ENCODE measurements at regions not wholly inside any gene's neighbourhood (a gene's known extent, or its start where the extent isn't known, plus 50 kb on each side); places are given as distances from the start of the nearest gene placed in this dataset.

- no peak for DNase-seq (ENCODE audit: low read depth)
Measured at GRCh38 chr10:108689891-108690290, 1233.4 kb downstream of the XPNPEP1 start.

DNA sequence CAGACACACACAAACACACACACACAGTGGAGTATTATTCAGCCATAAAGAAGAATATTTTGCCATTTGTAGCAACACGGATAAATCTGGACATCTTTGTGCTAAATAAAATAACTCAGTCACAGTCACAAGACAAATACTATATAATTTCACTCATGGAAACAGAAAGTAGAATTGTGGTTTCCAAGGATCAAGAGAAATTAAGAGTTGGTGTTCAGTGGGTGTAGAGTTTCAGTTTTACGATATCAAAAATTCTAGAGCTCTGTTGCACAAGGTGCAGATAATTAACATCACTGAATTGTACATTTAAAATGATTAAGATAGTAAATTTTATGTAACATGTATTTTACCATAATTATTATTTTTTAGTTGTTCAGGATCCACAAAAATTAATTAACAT lies 1235.0 kb downstream of the XPNPEP1 start:
- no peak for DNase-seq (ENCODE audit: low read depth)
- no peak overlapping the region for H3K4me3 ChIP-seq (replicated peaks; ENCODE audit: low read depth, low read length)
- TF ChIP-seq, protein P1, sequence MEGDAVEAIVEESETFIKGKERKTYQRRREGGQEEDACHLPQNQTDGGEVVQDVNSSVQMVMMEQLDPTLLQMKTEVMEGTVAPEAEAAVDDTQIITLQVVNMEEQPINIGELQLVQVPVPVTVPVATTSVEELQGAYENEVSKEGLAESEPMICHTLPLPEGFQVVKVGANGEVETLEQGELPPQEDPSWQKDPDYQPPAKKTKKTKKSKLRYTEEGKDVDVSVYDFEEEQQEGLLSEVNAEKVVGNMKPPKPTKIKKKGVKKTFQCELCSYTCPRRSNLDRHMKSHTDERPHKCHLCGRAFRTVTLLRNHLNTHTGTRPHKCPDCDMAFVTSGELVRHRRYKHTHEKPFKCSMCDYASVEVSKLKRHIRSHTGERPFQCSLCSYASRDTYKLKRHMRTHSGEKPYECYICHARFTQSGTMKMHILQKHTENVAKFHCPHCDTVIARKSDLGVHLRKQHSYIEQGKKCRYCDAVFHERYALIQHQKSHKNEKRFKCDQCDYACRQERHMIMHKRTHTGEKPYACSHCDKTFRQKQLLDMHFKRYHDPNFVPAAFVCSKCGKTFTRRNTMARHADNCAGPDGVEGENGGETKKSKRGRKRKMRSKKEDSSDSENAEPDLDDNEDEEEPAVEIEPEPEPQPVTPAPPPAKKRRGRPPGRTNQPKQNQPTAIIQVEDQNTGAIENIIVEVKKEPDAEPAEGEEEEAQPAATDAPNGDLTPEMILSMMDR (IDR thresholded peaks at IDR 0.05; ENCODE audit: low read length, missing control alignments) = no peak

More at GRCh38 chr10:108689891-108690290, 1233.4 kb downstream of the XPNPEP1 start:
- H3K4me3 ChIP-seq (replicated peaks; ENCODE audit: low read depth, low read length) = no peak overlapping the region
- TF ChIP-seq, protein P1 (IDR thresholded peaks at IDR 0.05; ENCODE audit: low read length, missing control alignments) = no peak

DNA sequence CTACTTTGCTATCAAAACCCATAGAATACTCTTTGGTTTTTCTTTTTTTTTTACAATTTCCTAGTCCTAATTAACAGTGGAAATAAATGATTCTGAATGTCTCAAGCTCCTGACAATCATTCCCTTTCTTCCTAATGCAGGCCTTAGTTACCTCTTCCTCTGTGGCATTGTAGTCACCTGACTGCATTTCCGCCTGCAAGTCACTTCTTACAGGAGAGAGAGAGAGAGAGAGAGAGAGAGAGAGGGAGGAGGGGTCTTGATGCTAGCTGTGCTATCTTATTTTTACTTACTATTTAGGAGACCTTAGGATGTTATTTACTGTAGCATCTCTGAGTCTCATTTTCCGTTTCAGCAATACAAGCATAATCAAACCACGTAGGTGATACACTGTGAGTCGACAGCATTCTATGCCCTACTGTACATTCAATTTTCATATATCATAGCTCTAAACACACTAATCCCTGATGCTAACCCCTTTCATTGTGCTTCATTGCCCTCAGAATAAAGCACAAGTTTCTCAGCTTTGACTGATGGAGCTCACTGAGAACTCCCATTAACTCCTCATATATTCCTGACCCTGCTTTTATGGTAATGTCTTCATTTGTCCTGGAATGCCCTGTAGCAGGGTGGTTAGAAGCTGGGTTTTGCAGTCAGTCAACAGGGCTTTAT lies 1237.3 kb downstream of the XPNPEP1 start:
- DNase-seq (ENCODE audit: low read depth) = no peak
- no peak overlapping the region for H3K4me3 ChIP-seq (replicated peaks; ENCODE audit: low read depth, low read length)
- TF ChIP-seq, protein P1 (IDR thresholded peaks at IDR 0.05; ENCODE audit: low read length, missing control alignments) = no peak

GRCh38 chr10:108684431-108684830 lies 1238.9 kb downstream of the XPNPEP1 start:
- TF ChIP-seq, protein P1 (IDR thresholded peaks at IDR 0.05; ENCODE audit: low read length, missing control alignments) = no peak
- no peak overlapping the region for H3K4me3 ChIP-seq (replicated peaks; ENCODE audit: low read depth, low read length)
- DNase-seq (ENCODE audit: low read depth) = no peak

DNA sequence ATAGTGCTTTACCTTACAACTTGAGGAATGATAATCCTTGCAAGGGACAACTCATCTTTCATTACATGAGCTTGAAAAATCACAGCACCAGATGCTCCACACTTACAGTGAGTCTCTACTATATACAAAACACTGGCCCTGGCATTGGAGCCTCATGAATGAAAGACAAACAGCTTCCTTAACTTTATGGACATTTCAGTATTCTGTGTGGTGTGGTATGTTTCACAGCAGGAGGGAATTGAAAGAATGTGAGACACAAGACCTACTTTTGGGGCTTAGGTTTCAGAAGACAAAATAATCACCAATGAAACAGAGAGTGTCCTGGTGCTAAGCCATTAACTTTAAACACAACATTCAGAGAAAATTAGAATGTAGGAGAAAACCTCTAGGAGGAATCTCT lies 1249.6 kb downstream of the XPNPEP1 start:
- no peak overlapping the region for H3K4me3 ChIP-seq (replicated peaks; ENCODE audit: low read depth, low read length)
- TF ChIP-seq, protein P1 (IDR thresholded peaks at IDR 0.05; ENCODE audit: low read length, missing control alignments) = no peak
- DNase-seq (ENCODE audit: low read depth) = no peak

GRCh38 chr10:108663587-108663986 lies 1259.7 kb downstream of the XPNPEP1 start:
- no peak overlapping the region for H3K4me3 ChIP-seq (replicated peaks; ENCODE audit: low read depth, low read length)
- TF ChIP-seq, protein P1 (IDR thresholded peaks at IDR 0.05; ENCODE audit: low read length, missing control alignments) = no peak
- no peak for DNase-seq (ENCODE audit: low read depth)

DNA sequence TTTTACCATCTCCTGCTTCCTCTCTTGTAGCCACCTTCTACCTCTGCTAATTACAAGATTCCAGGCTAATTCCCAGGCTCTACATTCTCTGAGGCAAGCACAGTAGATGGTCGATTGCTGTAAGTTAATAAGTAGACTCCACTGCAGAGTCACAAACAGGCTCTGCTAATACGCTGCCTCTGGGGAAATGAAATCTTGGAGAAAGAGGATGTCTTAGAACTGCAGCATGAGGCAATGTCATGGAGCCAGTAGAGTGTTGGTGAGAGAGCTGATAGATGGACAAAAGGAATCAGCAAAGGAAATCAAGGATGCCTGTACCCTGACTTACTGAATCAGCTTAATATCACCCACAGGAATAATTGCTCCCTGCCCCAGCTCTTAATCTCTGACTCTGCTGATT lies 1260.3 kb downstream of the XPNPEP1 start:
- DNase-seq (ENCODE audit: low read depth) = no peak
- TF ChIP-seq, protein P1 (IDR thresholded peaks at IDR 0.05; ENCODE audit: low read length, missing control alignments) = no peak

More for the DNA sequence above, 1260.3 kb downstream of the XPNPEP1 start:
- H3K4me3 ChIP-seq (replicated peaks; ENCODE audit: low read depth, low read length) = no peak overlapping the region

Measured in fibroblast of pulmonary artery (primary cell).